ENCODE measurements at regions not wholly inside any gene's neighbourhood (a gene's known extent, or its start where the extent isn't known, plus 50 kb on each side); places are given as distances from the start of the nearest gene placed in this dataset.
"Not testable (repeated sequence)": the region's sequence is repeated elsewhere in the genome, so short reads cannot be mapped to it uniquely, and the experiment has no call there.

DNA sequence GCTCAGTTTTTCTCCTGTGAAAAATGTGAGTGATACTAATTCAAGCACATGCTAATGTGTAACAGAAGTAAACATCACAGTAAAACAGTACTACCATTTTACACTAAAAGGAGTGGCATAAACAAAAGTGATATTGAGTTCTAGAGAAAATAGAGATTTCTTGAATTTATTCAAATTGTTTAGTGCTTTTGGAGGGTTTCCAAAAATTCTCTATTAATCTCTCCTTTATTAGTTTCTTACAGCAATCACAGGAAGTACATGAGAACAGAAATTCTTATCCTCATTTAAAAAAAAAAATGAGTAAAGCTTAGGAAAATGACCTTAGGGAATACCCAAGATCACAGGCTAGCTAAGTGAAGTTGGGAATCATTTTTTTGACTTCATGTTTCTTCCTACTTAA lies 459.7 kb upstream of the GALNTL6 start:
- no peak for DNase-seq (ENCODE audit: low read depth)

DNA sequence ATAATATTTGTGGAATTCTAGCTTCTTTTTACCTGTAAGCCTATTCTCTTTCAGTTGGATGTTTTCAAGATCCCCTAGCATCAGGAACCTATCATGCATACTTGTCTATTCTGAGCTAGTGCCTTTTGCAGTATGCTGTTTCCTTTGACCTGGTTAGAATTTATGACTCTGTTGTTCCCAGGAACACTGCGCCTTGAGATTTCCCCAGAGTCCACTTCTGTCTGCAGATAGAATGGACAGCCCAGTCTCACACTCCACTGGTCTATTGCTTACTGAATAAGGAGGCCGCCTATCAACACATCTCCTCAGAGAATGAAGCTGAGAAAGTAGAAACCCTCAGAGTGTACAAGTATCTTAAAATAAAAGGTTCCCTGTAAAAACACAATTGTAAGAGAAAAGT lies 465.1 kb upstream of the GALNTL6 start:
- no peak for DNase-seq (ENCODE audit: low read depth)

DNA sequence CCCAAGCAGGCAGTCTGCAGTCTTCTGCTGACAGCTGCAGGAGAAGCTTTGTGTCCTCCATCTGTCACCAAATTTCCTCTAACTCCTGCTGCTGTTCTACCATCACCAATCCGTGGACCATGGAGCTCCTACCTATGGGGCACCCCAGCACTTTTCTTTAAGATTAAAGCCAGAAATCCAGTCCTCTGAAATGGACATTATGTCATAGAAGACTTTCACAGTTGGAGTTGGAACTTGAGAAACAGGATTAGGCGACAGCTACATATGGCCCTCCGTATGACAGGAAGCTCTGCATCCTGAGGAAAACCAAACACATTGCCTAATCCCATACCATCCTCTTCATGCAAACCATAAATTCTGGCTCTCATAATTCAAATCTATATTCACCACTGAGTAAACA lies 470.6 kb upstream of the GALNTL6 start:
- no peak for DNase-seq (ENCODE audit: low read depth)

DNA sequence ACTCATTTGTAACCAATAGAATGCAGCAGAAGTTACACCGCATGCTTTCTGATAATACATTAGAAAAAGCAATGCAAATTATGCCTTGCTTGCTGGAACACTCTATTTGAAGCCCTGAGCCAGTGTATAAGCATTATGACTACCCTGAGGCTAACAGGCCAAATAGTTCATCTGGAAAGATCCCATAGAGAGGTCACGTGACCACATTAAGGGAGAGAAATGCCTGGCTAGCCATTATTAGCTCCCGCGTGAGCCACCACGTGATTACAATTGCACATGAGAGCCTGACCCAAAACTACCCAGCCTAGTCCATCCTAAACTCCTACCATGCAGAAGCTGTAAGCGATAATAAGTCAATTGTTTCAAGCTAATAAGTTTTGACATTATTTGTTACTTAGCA lies 472.9 kb upstream of the GALNTL6 start:
- no peak for DNase-seq (ENCODE audit: low read depth)

DNA sequence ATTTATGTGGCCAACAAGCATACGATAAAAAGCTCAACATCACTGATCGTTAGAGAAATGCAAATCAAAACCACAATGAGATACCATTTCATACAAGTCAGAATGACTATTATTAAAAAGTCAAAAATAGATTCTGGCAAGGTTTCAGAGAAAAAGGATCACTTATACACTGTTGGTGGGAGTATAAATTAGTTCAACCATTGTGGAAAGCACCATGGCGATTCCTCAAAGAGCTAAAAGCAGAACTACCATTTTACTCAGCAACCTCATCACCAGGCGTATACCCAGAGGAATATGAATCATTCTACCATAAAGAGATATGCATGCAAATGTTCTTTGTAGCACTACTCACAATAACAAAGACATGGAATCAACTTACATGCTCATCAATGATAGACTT lies 478.7 kb upstream of the GALNTL6 start:
- DNase-seq (ENCODE audit: low read depth), result no peak

DNA sequence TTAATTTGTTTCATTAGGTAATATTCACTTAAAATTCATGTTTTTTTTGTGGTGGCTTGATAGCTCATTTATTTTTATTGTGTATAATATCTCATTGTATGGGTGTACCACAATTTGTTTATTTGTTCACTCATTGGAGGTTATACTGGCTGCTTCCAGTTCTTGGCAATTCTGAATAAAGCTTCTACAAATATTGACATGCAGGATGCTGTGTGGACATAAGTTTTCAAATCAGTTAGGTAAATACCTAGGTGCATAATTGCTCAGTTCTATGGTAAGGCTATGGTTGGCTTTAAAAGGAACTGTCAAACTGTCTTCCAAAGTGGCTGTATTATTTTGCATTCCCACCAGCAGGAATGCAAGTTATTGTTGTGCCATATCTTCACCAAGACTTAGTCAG lies 504.5 kb upstream of the GALNTL6 start:
- DNase-seq (ENCODE audit: low read depth), result no peak

DNA sequence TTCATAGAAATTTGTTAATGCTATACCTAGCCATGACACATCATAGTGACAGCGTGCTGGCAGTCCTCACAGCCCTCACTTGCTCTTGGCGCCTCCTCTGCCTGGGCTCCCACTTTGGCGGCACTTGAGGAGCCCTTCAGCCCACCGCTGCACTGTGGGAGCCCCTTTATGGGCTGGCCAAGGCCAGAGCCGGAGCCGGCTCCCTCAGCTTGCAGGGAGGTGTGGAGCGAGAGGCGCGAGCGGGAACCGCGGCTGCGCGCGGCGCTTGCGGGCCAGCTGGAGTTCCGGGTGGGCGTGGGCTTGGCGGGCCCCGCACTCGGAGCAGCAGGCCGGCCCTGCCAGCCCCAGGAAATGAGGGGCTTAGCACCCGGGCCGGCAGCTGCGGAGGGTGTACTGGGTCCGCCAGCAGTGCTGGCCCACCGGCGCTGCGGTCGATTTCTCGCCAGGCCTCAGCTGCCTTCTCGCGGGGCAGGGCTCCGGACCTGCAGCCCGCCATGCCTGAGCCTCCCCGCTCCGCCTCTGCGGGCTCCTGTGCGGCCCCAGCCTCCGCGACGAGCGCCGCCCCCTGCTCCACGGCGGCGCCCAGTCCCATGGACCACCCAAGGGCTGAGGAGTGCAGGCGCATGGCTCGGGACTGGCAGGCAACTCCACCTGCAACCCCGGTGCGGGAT lies 515.0 kb upstream of the GALNTL6 start:
- not testable (repeated sequence) for DNase-seq (ENCODE audit: low read depth)

DNA sequence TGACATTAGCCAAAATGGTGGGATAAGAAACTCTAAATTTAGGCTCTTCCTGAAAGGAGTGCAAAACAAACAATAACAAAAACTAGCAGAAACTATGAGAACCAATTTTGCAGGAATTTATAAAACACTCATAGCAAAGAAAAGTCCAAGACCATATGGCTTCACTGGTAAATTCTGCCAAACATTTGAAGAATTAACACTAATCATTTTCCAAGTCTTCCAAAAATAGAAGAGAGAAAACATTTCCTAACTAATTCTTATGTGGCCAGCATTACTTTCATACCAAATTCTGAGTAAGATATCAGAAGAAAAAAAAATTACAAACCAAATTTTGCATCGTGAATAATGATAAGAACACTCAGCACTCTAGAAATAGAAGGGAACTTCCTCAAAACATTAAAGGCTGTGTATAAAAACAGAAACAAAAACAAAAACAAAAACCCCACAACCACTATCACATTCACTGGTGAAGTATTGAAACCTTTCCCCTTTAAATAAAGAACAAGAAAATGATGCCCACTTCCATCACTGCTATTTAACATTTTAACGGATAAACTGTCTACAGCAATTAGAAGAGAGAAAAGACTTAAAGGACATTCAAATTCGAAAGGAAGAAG lies 524.3 kb upstream of the GALNTL6 start:
- DNase-seq (ENCODE audit: low read depth), result no peak

DNA sequence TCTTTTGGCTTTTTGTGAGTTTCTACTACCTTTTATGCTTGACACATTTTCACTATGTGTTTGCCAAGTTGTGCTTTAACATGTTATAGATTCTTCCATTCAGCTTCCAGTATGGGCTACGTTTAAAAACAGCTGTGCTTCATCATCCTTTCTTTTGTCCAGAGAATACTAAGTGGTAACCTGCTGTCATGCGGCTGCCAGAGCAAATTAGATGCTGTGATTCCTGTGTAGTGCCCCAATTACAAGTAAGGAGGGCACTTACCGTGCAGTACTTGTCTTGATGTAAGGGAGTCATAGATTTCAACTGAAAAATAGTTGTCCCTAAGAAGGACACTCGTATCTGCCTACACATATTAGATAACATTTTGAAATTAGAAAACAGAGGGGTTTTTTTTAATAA lies 531.8 kb upstream of the GALNTL6 start:
- no peak for DNase-seq (ENCODE audit: low read depth)

DNA sequence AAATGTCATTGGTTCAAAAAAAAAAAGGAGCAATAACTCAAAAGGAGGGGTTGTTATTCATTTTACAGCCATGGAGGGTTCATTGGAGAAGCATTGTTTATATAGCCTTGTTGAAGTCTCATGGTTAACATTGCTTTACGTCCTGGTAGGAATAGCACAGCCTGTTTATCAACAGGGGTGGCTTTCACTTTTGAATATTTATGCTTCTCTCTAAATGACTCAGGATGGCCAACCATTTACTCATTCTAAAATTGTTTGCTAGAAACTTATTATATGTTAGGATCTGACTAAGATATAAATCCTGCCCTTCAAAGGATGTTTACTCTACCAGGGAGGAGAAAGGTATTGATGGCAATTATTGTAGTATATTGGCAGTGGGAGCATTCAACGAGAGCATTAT lies 534.1 kb upstream of the GALNTL6 start:
- DNase-seq (ENCODE audit: low read depth), result no peak

DNA sequence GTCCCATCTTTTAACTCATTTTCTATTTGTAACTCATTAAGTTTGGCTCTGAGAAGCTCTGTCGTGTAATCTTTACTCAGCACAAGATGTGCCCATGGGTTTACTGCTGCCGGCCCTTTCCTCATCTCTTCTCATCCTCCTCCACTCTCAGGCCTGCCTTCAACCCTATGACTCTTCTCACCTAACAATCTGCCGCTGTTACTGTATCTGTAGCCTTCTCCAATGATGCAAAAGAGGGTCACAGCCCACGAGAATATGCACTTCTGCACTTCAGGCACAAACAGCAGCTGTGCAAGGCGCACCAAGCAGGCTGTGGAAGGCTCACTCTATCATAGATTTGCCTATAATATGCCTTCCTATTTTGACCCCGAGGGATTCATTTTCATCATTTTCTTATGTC lies 546.5 kb upstream of the GALNTL6 start:
- peak; percentile 10 for DNase-seq (ENCODE audit: low read depth)

DNA sequence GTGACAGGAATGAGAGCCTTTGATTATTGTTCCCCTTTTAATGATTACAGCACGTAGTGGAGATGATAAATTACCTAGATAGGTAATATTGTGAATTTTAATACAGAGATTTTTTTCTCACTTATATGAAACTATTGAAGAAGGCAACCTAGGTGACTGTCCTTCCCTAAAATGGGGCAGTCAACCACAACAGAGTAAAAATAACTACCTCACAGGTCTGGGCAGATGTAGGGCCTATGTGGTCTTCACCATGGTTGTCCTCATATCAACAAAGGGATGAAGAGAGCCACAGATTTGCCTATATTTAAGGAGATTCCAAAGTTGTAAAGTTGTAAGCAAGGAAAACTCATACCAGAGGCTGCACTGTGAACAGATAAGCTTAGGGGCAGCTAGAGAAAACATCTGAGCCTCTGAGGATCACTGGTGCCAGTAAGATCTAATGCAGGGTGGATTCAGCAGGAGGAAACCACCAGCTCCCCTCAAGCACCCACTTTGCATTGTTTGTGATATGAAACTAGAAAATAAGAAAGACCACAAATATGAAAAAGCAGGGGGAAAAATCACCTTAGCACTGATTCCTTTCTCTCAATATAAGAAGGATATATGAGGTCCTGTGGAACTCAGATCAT lies 547.9 kb upstream of the GALNTL6 start:
- no peak for DNase-seq (ENCODE audit: low read depth)

DNA sequence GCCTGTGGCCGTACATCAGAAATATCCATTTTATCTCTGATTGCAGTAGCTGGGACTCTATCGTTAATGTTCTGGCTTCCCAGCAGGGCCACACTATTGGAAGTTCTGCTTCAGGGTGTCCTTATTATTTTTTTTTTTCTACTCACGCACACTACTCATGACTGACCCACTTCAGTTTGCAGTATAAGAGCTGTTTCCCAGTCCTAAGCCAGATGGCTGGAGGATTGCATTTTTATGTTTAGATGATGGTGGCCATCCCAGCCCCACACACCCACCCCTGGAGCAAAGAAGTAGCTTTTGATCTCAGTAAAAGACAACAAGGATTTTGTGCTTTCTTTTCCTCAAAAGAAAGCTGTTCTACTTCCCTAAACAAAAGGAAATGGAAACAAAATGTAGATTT lies 557.0 kb upstream of the GALNTL6 start:
- DNase-seq (ENCODE audit: low read depth), result no peak

DNA sequence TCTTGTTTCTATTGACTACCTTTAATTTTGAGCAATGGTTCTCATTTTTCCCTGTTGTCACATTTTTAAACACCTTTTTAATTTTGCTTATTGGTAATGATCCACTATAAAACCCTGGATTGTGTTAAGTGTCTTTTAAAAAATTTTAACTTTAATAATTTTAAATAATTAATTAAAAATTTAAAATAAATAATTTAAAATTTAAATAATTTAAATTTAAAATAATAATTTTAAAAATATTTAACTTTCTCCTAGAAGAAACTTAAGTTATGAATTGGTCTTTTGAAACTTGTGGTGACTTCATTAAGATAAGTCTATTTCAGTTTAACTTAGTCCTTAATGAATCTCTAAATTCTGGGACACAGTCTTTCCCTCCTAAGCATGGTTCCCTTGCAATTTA lies 566.3 kb upstream of the GALNTL6 start:
- no peak for DNase-seq (ENCODE audit: low read depth)

DNA sequence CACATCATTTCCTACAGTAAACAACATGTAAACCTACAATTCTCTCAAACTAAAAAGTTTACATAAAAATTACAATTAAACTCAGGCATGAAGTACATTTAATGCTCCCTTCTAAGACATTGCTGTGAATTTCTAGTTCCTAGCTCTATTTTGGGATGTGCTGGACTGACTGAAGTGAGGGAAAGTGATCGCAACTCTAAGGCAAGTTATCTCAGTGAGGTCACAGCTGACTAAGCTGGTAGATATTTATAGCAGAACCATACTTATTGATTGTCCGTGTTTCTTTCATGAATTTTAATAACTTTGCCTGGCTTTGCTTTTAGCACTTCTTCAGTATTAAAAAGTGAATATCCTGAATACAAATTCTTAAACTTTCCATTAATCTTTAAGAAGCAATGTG lies 570.4 kb upstream of the GALNTL6 start:
- DNase-seq (ENCODE audit: low read depth), result no peak

DNA sequence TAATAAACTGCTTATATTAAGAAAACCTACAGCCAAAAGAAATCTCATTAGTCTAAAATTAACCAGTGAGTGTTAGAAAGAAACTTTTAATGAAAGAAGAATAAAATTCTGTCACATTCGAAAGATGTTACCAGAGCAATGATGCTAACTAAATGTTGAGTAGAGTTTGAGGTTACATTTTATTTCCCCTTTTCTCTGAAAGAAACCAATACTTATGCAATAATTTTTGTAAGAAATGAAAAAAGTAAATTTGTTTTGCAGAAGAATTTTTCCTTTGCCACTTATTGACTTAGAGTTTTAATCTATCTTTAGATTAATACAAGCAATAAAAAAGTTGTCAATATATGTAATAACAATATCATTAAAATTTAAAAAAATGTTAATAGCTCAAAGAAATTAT lies 574.0 kb upstream of the GALNTL6 start:
- no peak for DNase-seq (ENCODE audit: low read depth)

DNA sequence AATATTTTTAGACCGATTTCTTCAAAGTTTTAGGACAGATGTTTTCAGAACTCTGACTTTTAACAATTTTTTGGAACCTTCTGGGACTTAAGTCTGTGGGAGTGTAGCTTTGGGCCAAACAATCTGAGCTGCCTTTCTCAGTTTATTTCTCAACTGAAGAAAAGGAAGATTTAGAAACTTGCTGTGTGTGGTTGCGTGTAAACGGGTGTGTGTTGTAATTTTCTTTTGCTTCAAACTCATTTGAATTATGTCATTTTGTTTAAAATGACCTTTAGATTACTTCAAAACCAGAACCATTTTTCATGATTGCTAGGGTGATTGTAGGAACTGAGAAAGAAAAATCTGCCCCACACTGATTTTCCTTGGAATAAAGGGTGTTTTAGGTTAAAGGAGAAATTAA lies 577.7 kb upstream of the GALNTL6 start:
- no peak for DNase-seq (ENCODE audit: low read depth)

DNA sequence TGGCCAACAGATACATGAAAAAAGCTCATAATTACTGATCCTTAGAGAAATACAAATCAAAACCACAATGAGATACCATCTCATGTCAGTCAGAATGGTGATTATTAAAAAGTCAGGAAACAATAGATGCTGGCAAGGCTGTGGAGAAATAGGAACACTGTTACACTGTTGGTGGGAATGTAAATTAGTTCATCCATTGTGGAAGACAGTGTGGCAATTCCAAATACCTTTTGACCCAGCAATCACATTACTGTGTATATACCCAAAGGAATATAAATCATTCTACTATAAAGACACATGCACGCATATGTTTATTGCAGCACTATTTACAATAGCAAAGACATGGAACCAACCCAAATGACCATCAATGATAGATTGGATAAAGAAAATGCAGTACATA lies 583.9 kb upstream of the GALNTL6 start:
- DNase-seq (ENCODE audit: low read depth), result not testable (repeated sequence)

DNA sequence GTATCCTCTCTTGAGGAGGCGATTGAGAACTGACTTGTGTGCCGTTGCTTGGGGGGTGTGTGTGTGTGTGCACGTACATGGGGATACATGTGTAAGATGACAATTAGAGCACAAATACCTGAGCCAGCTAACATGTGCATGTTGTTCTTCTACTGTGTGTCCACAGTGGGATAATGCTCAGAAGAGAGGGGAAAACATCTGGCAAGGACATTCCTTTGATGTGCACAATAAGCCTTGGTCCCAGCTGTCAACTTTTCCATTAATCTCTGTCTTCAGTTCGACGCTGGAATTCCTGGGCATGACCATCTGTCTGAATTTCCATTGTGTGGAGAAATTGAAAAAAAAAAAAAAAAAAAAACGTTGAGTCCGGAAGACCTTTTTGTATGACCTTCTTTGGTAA lies 592.0 kb upstream of the GALNTL6 start:
- DNase-seq (ENCODE audit: low read depth), result no peak

DNA sequence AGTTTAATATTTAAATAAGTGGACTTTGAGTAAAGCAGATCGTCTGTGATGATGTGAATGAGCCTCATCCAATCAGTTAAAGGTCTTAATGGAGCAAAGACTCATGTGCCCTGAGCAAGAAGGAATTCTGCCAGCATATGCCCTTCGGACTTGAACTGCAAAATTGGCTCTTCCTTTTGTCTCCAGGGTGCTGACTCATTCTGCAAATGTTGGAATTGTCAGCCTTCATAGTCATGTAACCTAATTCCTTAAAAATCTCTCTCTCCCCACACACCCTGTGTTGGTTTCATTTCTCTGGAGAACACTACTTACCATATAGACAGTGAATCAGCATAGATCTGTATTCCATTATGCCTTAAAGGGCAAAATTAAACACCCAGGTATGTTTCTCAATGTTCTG lies 609.8 kb upstream of the GALNTL6 start:
- DNase-seq (ENCODE audit: low read depth), result peak; percentile 91

DNA sequence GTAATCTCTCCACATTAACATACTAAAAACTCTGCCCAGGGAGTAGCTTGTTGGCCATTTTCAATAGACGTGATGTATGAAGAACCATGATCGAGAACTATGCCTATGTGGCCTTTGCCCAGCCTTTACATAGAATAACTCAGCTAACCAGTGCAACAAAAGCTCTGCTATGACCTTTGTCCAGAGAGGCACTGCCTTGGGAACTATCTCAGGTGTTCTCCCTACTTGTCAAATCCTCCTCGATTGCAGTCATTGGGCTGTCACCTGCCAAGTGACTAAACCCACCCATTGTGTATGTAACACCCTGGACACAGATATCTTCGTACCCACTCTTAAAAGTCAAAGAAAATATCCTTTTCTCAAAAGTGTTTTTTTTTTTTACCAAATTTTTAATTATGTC lies 610.3 kb upstream of the GALNTL6 start:
- DNase-seq (ENCODE audit: low read depth), result no peak

DNA sequence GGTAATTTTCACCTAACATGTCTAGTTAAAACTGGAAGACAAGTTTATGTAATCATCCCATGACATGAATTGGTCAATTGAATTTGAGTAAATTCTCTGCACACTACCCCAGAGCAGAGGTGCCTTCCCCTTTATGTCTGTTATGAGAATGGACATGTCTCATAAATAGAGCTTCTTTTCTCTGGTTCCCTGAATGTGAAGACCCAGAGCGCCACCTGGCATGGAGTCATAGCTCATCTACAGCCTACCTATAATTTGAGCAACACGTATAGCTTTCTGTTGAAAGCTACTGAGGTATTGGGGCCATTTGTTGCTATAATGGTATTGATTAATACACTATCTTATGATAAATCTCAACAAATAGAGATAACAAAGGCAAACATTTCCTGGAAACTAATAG lies 626.5 kb upstream of the GALNTL6 start:
- DNase-seq (ENCODE audit: low read depth), result no peak

DNA sequence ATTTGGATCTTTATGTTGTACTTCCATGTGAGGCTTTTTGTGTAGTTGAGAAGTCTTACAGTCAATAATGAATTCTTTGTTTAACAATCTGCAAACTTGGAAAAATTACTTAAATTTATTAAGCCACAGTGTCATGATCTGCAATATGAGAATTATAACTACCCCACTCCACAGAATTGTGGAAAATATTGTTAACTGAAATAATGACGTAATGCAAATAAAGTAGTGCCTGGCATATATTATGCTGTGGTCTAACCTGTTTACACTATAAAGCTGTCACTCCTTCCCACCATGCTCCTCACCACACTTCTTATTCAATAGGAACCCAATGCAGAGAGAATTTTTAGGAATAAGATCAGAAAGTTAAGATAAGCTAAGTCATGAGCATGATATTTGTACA lies 632.1 kb upstream of the GALNTL6 start:
- no peak for DNase-seq (ENCODE audit: low read depth)
